Right renal cortex interstitium (tissue), 3 donors: ENCODE measurements at regions not wholly inside any gene's neighbourhood (a gene's known extent, or its start where the extent isn't known, plus 50 kb on each side); places are given as distances from the start of the nearest gene placed in this dataset.

Experiments used
- DNase-seq, 3 donors: peaks; one replicate each; pipeline ENCODE4 v3.0.0-alpha.2; 2013; ENCODE audit warnings: low read depth in 3 of 3, low spot score in 2 of 3

GRCh38 chr2:164039270-164039669, 303.5 kb upstream of the FIGN start:
- DNase-seq: no peak

GRCh38 chr2:164032995-164033394, 297.2 kb upstream of the FIGN start:
- no peak for DNase-seq

GRCh38 chr2:164030623-164031022, 294.8 kb upstream of the FIGN start:
- DNase-seq: no peak

GRCh38 chr2:164028814-164029534, 293.2 kb upstream of the FIGN start:
- DNase-seq: no peak

- DNase-seq: no peak
These were observed 288.6 kb upstream of the FIGN start for GRCh38 chr2:164024396-164024795.

GRCh38 chr2:164023896-164024295, 288.1 kb upstream of the FIGN start:
- DNase-seq: no peak

GRCh38 chr2:164015328-164016123, 279.7 kb upstream of the FIGN start:
- DNase-seq: peak; percentile 18 to 55 (median 41)

- no peak for DNase-seq
These were observed 279.0 kb upstream of the FIGN start for GRCh38 chr2:164014791-164015190.

GRCh38 chr2:164014068-164014731, 278.4 kb upstream of the FIGN start:
- no peak for DNase-seq

GRCh38 chr2:164012581-164012980, 276.8 kb upstream of the FIGN start:
- no peak for DNase-seq

- DNase-seq: no peak
These were observed 274.0 kb upstream of the FIGN start for GRCh38 chr2:164009756-164010337.

- DNase-seq: no peak
These were observed 272.9 kb upstream of the FIGN start for GRCh38 chr2:164008752-164009151.

- no peak for DNase-seq
These were observed 270.9 kb upstream of the FIGN start for GRCh38 chr2:164006704-164007103.

- DNase-seq: no peak
These were observed 264.4 kb upstream of the FIGN start for GRCh38 chr2:164000176-164000575.

- DNase-seq: no peak
These were observed 261.7 kb upstream of the FIGN start for GRCh38 chr2:163997466-163997865.

GRCh38 chr2:163990541-163990940, 254.7 kb upstream of the FIGN start:
- DNase-seq: no peak

- DNase-seq: no peak
These were observed 254.3 kb upstream of the FIGN start for GRCh38 chr2:163990101-163990500.

GRCh38 chr2:163987175-163987940, 251.6 kb upstream of the FIGN start:
- no peak for DNase-seq

GRCh38 chr2:163984986-163985385, 249.2 kb upstream of the FIGN start:
- DNase-seq: peak in 1 of 3 donors; percentile 6

GRCh38 chr2:163983911-163984310, 248.1 kb upstream of the FIGN start:
- DNase-seq: no peak

GRCh38 chr2:163982938-163983337, 247.1 kb upstream of the FIGN start:
- no peak for DNase-seq
